HEK293 (cell line): ENCODE measurements at regions not wholly inside any gene's neighbourhood (a gene's known extent, or its start where the extent isn't known, plus 50 kb on each side); places are given as distances from the start of the nearest gene placed in this dataset.

Experiments
- CTCF ChIA-PET: fragments of 350-600 bp; formaldehyde crosslinking; extraction: SDS; loops from one replicate; lab custom pipeline; 2021; ENCODE audit warnings: antibody characterized with exemption; lab: Yijun Ruan, JAX
- POLR2A ChIA-PET: fragments of 300-600 bp; formaldehyde crosslinking; extraction: SDS; loops from one replicate; lab custom pipeline; 2020; ENCODE audit warnings: antibody characterized with exemption, inconsistent platforms; lab: Yijun Ruan, JAX
- H3K27ac ChIP-seq: fragments of 200-500 bp; sonication (Bioruptor generic); 2 replicates; pipeline ENCODE4 v1.5.1; 2014; ENCODE audit warnings: low read depth, low read length, control low read depth, inconsistent platforms; ENCODE audit errors: extremely low read depth
- H3K36me3 ChIP-seq, 2 experiments: fragments of 200-500 bp in 1 of 2; sonication (Bioruptor generic) in 1 of 2; 1 replicate in 1 of 2; 2 replicates in 1 of 2; pipeline ENCODE4 v1.5.1; 2014 to 2017; ENCODE audit warnings: inconsistent platforms in 2 of 2, low read length in 2 of 2; ENCODE audit not compliant: control insufficient read depth in 2 of 2, insufficient read depth in 1 of 2
- H3K4me1 ChIP-seq: fragments of 200-500 bp; sonication (Bioruptor generic); 2 replicates; pipeline ENCODE4 v1.5.1; 2014; ENCODE audit warnings: mild to moderate bottlenecking, low read length, inconsistent platforms; ENCODE audit not compliant: control insufficient read depth, insufficient read depth
- H3K4me3 ChIP-seq: 2 replicates; pipeline ENCODE4 v1.5.1; 2011; ENCODE audit warnings: low read depth, mild to moderate bottlenecking, control low read depth, low read length, moderate library complexity
- H3K9me3 ChIP-seq: fragments of 200-500 bp; sonication (Bioruptor generic); 2 replicates; pipeline ENCODE4 v1.5.1; 2014; ENCODE audit warnings: low read depth, low read length, inconsistent platforms; ENCODE audit not compliant: control insufficient read depth, insufficient read depth
- YY2 ChIP-seq: fragments of 450-650 bp; formaldehyde crosslinking; IDR thresholded peaks from 2 replicates; pipeline ENCODE4 v1.5.1; 2016; ENCODE audit warnings: missing biosample characterization, missing genetic modification characterization
- ZEB2 ChIP-seq: fragments of 450-650 bp; formaldehyde crosslinking; IDR thresholded peaks from 2 replicates; pipeline ENCODE4 v1.5.1; 2016; ENCODE audit warnings: missing biosample characterization, missing genetic modification characterization
- ZFP3 ChIP-seq: fragments of 450-650 bp; formaldehyde crosslinking; IDR thresholded peaks from 2 replicates; pipeline ENCODE4 v1.5.1; 2016; ENCODE audit warnings: low read depth, missing biosample characterization, missing genetic modification characterization
- ZIC2 ChIP-seq: fragments of 450-650 bp; formaldehyde crosslinking; IDR thresholded peaks from 2 replicates; pipeline ENCODE4 v1.5.1; 2016; ENCODE audit warnings: missing biosample characterization, missing genetic modification characterization
- ZNF114 ChIP-seq: fragments of 450-650 bp; formaldehyde crosslinking; IDR thresholded peaks from 2 replicates; pipeline ENCODE4 v1.5.0; 2017; ENCODE audit warnings: missing biosample characterization, missing genetic modification characterization
- ZNF26 ChIP-seq: fragments of 450-650 bp; formaldehyde crosslinking; IDR thresholded peaks from 2 replicates; pipeline ENCODE4 v1.5.1; 2016; ENCODE audit warnings: missing biosample characterization, missing genetic modification characterization
- ZNF366 ChIP-seq: fragments of 450-650 bp; formaldehyde crosslinking; conservative IDR thresholded peaks from 2 replicates; pipeline ENCODE4 v1.5.1; 2016; ENCODE audit warnings: missing biosample characterization, missing genetic modification characterization
- ZNF398 ChIP-seq: fragments of 450-650 bp; formaldehyde crosslinking; IDR thresholded peaks from 2 replicates; pipeline ENCODE4 v1.5.1; 2017; ENCODE audit warnings: missing biosample characterization, missing genetic modification characterization
- ZNF544 ChIP-seq: fragments of 450-650 bp; formaldehyde crosslinking; IDR thresholded peaks from 2 replicates; pipeline ENCODE4 v1.5.0; 2017; ENCODE audit warnings: missing biosample characterization, missing genetic modification characterization
- ZNF561 ChIP-seq: fragments of 450-650 bp; IDR thresholded peaks from 2 replicates; pipeline ENCODE4 v1.5.1; 2018; ENCODE audit warnings: missing biosample characterization, missing genetic modification characterization, borderline replicate concordance
- ZNF585B ChIP-seq: fragments of 450-650 bp; formaldehyde crosslinking; IDR thresholded peaks from 2 replicates; pipeline ENCODE4 v1.5.1; 2016; ENCODE audit warnings: missing biosample characterization, missing genetic modification characterization
- ZNF692 ChIP-seq: fragments of 450-650 bp; formaldehyde crosslinking; IDR thresholded peaks from 2 replicates; pipeline ENCODE4 v1.5.1; 2016; ENCODE audit warnings: missing biosample characterization, missing genetic modification characterization
- TF ChIP-seq, protein P1 (sequence below): fragments of 450-650 bp; formaldehyde crosslinking; conservative IDR thresholded peaks from 2 replicates; pipeline ENCODE4 v1.5.1; 2016; ENCODE audit warnings: low read depth, missing biosample characterization, missing genetic modification characterization
- TF ChIP-seq, protein P2 (sequence below): fragments of 450-650 bp; formaldehyde crosslinking; IDR thresholded peaks from 2 replicates; pipeline ENCODE4 v1.5.1; 2016; ENCODE audit warnings: missing biosample characterization, missing genetic modification characterization

DNA sequence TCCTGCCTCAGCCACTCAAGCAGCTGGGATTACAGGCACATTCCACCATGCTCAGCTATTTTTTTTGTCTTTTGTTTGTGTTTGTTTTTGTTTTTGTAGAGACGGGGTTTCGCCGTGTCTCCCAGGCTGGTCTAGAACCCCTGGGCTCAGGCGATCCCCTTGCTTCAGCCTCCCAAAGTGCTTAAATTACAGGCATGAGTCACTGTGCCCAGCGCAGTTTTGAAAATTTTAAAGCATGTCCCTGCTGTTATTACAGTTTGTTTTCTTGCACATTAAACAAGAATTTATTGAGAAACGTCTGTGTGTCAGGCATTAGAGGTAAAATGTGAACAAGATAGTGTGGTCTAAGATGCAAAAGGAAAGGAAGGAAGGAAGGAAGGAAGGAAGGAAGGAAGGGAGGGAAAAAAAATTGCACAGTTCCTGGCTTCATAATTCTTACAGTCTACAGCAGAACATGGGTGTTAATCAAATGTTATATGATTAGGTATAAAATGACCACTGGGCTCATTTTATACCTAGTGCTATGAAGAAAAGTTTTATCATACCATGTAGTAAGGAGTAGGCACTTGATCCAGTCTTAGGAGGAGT is 205.4 kb downstream of the SNX18 start (continued):
- TF ChIP-seq ZNF398 (tag by site-specific recombination) (peak; percentile 59), ZNF585B (no peak), ZFP3 (tag by site-specific recombination) (no peak), ZIC2 (tag by site-specific recombination) (peak; percentile 87), ZNF561 (tag by site-specific recombination) (no peak), ZNF544 (no peak), YY2 (tag by site-specific recombination) (no peak), ZEB2 (no peak), ZNF114 (tag by site-specific recombination) (no peak), ZNF366 (peak; percentile 82), ZNF692 (tag by site-specific recombination) (no peak)
- TF ChIP-seq, protein P1, sequence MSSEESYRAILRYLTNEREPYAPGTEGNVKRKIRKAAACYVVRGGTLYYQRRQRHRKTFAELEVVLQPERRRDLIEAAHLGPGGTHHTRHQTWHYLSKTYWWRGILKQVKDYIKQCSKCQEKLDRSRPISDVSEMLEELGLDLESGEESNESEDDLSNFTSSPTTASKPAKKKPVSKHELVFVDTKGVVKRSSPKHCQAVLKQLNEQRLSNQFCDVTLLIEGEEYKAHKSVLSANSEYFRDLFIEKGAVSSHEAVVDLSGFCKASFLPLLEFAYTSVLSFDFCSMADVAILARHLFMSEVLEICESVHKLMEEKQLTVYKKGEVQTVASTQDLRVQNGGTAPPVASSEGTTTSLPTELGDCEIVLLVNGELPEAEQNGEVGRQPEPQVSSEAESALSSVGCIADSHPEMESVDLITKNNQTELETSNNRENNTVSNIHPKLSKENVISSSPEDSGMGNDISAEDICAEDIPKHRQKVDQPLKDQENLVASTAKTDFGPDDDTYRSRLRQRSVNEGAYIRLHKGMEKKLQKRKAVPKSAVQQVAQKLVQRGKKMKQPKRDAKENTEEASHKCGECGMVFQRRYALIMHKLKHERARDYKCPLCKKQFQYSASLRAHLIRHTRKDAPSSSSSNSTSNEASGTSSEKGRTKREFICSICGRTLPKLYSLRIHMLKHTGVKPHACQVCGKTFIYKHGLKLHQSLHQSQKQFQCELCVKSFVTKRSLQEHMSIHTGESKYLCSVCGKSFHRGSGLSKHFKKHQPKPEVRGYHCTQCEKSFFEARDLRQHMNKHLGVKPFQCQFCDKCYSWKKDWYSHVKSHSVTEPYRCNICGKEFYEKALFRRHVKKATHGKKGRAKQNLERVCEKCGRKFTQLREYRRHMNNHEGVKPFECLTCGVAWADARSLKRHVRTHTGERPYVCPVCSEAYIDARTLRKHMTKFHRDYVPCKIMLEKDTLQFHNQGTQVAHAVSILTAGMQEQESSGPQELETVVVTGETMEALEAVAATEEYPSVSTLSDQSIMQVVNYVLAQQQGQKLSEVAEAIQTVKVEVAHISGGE (tag by site-specific recombination) = no peak
- TF ChIP-seq, protein P2, sequence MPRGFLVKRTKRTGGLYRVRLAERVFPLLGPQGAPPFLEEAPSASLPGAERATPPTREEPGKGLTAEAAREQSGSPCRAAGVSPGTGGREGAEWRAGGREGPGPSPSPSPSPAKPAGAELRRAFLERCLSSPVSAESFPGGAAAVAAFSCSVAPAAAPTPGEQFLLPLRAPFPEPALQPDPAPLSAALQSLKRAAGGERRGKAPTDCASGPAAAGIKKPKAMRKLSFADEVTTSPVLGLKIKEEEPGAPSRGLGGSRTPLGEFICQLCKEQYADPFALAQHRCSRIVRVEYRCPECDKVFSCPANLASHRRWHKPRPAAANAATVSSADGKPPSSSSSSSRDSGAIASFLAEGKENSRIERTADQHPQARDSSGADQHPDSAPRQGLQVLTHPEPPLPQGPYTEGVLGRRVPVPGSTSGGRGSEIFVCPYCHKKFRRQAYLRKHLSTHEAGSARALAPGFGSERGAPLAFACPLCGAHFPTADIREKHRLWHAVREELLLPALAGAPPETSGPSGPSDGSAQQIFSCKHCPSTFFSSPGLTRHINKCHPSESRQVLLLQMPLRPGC (tag by site-specific recombination) = no peak

DNA sequence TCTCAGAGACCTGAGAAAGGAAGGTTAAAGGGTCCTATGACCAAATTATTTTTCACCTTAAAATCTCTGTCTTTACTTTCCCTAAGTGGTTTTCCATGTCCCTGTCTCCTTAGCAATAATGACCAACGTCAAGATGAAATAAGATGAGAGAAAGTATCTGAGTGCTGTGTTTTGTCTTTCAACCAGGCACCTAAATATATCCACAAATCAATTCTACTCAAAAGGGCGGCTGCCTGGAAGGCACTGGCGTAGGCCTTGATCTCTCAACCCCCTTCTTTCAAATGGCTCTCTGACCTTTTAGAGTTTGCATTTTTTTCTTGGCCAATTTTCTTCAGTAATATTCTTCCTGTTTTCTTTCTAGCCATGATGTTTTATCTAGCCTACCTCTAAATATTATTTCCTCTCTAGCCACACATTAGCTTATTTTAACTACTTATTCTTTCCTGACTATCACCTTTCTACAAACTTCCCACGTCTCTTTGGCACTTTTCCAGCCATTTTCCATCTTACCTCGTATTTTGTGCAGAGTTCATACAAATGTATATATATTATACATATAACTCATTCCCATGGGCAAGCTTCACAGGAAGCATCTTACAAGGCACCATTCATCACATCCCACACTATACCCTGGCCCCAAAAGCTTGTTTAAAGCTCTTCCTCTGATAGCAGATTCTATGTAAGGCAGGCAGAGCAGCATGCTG is 204.5 kb downstream of the SNX18 start:
- Histone ChIP-seq H3K36me3 (no peaks in the 10 kb centered on the region), H3K4me1 (no peaks in the 10 kb centered on the region; the same call in 1 of the 2 replicates), H3K4me3 (no peak overlapping the region), H3K27ac (no peak overlapping the region), H3K9me3 (no peaks in the 10 kb centered on the region)
- TF ChIP-seq ZNF26 = no peak
- ChIA-PET CTCF (no interaction called here), POLR2A (interaction anchor here (0.5 kb wide), 1 partner anchor 104 kb away, joined by 4 read pairs; no protein-coding TSS in a partner anchor)
